ENCODE measurements at regions not wholly inside any gene's neighbourhood (a gene's known extent, or its start where the extent isn't known, plus 50 kb on each side); places are given as distances from the start of the nearest gene placed in this dataset.

DNA sequence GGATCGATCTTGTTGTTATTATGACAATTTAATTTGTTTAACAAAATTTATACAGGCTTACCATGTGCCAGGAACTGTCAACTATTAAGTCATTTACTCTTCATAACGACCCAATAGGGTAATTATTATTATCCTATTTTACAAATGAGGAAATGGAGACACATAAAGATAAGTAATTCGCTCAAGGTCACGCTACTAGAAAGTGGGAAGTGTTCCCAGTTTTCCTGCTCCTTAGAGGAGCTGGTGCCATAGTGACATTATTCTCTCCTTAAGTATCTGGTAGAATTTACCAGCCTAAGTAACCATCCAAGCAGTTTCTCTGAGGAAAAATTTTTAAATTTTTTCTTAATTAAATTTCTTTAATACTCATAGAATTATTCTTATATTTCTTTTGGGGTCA is 360.9 kb upstream of the RNF32 start:
- TF ChIP-seq ZNF546 (CRISPR knock-in tag; conservative IDR thresholded peaks at IDR 0.05) = no peak
- TF ChIP-seq, protein P1, sequence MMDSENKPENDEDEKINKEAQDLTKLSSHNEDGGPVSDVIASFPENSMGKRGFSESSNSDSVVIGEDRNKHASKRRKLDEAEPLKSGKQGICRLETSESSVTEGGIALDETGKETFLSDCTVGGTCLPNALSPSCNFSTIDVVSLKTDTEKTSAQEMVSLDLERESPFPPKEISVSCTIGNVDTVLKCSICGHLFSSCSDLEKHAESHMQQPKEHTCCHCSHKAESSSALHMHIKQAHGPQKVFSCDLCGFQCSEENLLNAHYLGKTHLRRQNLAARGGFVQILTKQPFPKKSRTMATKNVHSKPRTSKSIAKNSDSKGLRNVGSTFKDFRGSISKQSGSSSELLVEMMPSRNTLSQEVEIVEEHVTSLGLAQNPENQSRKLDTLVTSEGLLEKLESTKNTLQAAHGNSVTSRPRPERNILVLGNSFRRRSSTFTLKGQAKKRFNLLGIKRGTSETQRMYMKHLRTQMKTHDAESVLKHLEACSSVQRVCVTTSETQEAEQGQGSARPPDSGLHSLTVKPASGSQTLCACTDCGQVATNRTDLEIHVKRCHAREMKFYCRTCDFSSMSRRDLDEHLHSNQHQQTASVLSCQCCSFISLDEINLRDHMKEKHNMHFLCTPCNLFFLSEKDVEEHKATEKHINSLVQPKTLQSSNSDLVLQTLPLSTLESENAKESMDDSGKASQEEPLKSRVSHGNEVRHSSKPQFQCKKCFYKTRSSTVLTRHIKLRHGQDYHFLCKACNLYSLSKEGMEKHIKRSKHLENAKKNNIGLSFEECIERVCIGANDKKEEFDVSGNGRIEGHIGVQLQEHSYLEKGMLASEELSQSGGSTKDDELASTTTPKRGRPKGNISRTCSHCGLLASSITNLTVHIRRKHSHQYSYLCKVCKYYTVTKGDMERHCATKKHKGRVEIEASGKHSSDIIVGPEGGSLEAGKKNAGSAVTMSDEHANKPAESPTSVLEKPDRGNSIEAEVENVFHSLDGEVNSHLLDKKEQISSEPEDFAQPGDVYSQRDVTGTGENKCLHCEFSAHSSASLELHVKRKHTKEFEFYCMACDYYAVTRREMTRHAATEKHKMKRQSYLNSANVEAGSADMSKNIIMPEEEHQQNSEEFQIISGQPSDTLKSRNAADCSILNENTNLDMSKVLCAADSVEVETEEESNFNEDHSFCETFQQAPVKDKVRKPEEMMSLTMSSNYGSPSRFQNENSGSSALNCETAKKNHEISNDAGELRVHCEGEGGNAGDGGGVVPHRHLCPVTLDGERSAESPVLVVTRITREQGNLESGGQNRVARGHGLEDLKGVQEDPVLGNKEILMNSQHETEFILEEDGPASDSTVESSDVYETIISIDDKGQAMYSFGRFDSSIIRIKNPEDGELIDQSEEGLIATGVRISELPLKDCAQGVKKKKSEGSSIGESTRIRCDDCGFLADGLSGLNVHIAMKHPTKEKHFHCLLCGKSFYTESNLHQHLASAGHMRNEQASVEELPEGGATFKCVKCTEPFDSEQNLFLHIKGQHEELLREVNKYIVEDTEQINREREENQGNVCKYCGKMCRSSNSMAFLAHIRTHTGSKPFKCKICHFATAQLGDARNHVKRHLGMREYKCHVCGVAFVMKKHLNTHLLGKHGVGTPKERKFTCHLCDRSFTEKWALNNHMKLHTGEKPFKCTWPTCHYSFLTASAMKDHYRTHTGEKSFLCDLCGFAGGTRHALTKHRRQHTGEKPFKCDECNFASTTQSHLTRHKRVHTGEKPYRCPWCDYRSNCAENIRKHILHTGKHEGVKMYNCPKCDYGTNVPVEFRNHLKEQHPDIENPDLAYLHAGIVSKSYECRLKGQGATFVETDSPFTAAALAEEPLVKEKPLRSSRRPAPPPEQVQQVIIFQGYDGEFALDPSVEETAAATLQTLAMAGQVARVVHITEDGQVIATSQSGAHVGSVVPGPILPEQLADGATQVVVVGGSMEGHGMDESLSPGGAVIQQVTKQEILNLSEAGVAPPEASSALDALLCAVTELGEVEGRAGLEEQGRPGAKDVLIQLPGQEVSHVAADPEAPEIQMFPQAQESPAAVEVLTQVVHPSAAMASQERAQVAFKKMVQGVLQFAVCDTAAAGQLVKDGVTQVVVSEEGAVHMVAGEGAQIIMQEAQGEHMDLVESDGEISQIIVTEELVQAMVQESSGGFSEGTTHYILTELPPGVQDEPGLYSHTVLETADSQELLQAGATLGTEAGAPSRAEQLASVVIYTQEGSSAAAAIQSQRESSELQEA (CRISPR knock-in tag; IDR thresholded peaks at IDR 0.05; ENCODE audit: not compliant biosample characterization) = no peak
- no peak for TF ChIP-seq CBX5 (CRISPR knock-in tag; IDR thresholded peaks at IDR 0.05; ENCODE audit: borderline replicate concordance)
- TF ChIP-seq, protein P2, sequence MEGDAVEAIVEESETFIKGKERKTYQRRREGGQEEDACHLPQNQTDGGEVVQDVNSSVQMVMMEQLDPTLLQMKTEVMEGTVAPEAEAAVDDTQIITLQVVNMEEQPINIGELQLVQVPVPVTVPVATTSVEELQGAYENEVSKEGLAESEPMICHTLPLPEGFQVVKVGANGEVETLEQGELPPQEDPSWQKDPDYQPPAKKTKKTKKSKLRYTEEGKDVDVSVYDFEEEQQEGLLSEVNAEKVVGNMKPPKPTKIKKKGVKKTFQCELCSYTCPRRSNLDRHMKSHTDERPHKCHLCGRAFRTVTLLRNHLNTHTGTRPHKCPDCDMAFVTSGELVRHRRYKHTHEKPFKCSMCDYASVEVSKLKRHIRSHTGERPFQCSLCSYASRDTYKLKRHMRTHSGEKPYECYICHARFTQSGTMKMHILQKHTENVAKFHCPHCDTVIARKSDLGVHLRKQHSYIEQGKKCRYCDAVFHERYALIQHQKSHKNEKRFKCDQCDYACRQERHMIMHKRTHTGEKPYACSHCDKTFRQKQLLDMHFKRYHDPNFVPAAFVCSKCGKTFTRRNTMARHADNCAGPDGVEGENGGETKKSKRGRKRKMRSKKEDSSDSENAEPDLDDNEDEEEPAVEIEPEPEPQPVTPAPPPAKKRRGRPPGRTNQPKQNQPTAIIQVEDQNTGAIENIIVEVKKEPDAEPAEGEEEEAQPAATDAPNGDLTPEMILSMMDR (CRISPR knock-in tag; IDR thresholded peaks at IDR 0.05) = no peak
- TF ChIP-seq, protein P3, sequence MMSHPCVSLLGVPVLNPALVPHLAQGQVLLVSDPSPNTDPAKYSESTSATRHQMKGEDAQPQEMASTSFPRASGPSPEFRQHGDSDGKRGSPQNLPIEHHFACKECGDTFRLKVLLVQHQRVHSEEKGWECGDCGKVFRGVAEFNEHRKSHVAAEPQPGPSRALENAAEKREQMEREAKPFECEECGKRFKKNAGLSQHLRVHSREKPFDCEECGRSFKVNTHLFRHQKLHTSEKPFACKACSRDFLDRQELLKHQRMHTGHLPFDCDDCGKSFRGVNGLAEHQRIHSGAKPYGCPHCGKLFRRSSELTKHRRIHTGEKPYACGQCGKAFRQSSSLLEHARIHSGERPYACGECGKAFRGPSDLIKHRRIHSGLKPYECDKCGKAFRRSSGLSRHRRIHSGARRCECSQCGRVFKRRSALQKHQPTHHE (CRISPR knock-in tag; IDR thresholded peaks at IDR 0.05; ENCODE audit: borderline replicate concordance) = no peak
- no peak for TF ChIP-seq POLR2A (IDR thresholded peaks at IDR 0.05; ENCODE audit: insufficient read depth in 1 of 2, low read depth in 2 of 2, low read length in 2 of 2)
- TF ChIP-seq POLR2AphosphoS5 (IDR thresholded peaks at IDR 0.05; ENCODE audit: low read depth, low read length) = no peak
- no peak for TF ChIP-seq HDAC2 (CRISPR knock-in tag; IDR thresholded peaks at IDR 0.05)
- TF ChIP-seq PITX1 (CRISPR knock-in tag; IDR thresholded peaks at IDR 0.05) = no peak
- TF ChIP-seq CREB1 (IDR thresholded peaks at IDR 0.05) = no peak
- TF ChIP-seq CREB1 (CRISPR knock-in tag; IDR thresholded peaks at IDR 0.05) = no peak

Measured in HepG2 (cell line).